ENCODE measurements at regions not wholly inside any gene's neighbourhood (a gene's known extent, or its start where the extent isn't known, plus 50 kb on each side); places are given as distances from the start of the nearest gene placed in this dataset.

DNA sequence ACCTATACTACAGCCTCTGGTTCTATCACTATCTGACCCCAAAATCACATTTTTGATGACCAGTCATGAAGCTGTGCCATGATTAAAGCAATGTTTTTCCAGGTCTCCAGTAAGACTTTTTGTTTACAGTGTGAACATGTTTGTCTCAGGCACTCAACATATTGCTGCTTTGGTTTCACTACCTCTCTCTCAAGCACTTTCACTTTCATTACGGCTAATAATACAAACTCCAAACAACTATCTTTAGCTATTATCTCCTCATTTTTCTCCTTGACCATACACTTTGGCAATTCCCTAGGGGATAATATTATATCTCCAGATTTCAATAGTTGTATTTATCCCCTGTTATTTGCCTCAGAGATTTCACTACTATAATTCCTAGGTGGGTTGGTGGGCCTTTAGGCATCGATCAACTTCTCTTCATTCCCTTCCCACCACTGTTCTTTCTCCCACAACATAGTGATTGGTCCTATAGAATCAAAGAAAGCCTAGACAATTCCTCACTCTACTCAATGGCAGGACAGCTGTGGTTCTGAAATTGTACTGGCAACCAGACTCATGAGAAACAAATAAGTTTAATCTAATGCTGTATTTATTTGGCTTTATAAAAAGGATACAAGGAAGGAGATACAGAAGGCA lies 261.4 kb upstream of the ZWINT start:
- H3K27ac ChIP-seq (ENCODE audit: control insufficient read depth, insufficient read depth): peak overlapping the region; percentile 36; the same call in 1 of the 2 replicates
- POLR2A ChIA-PET: interaction anchor here (0.6 kb wide), 1 partner anchor 96 kb away, joined by 3 read pairs; no protein-coding TSS in a partner anchor
- TF ChIP-seq, protein P1, sequence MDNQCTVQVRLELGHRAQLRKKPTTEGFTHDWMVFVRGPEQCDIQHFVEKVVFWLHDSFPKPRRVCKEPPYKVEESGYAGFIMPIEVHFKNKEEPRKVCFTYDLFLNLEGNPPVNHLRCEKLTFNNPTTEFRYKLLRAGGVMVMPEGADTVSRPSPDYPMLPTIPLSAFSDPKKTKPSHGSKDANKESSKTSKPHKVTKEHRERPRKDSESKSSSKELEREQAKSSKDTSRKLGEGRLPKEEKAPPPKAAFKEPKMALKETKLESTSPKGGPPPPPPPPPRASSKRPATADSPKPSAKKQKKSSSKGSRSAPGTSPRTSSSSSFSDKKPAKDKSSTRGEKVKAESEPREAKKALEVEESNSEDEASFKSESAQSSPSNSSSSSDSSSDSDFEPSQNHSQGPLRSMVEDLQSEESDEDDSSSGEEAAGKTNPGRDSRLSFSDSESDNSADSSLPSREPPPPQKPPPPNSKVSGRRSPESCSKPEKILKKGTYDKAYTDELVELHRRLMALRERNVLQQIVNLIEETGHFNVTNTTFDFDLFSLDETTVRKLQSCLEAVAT (IDR thresholded peaks at IDR 0.05): 0 out of 2 replicates have a peak, but pooled peaks have one; percentile 54
- TF ChIP-seq BACH1 (IDR thresholded peaks at IDR 0.05; ENCODE audit: borderline replicate concordance) (no peak), NFIC (IDR thresholded peaks at IDR 0.05; ENCODE audit: low read depth, low read length) (0 out of 2 replicates have a peak, but pooled peaks have one; percentile 29), MYB (IDR thresholded peaks at IDR 0.05; ENCODE audit: borderline replicate concordance, low read depth, low read length) (no peak), IRF4 (IDR thresholded peaks at IDR 0.05; ENCODE audit: low read depth, low read length) (peak; percentile 69; the same call in 1 of the 2 replicates), ATF7 (IDR thresholded peaks at IDR 0.05; ENCODE audit: low read depth) (0 out of 2 replicates have a peak, but pooled peaks have one; percentile 14), BMI1 (IDR thresholded peaks at IDR 0.05; ENCODE audit: borderline replicate concordance) (0 out of 2 replicates have a peak, but pooled peaks have one; percentile 45), DPF2 (IDR thresholded peaks at IDR 0.05) (peak; percentile 78), IKZF1 (conservative IDR thresholded peaks at IDR 0.05) (peak; percentile 54), MTA2 (IDR thresholded peaks at IDR 0.05; ENCODE audit: low read depth) (peak; percentile 57), SPI1 (IDR thresholded peaks at IDR 0.05; ENCODE audit: borderline replicate concordance, insufficient read depth, low read depth, low read length) (peak; percentile 88), TAF1 (IDR thresholded peaks at IDR 0.05; ENCODE audit: borderline replicate concordance, low read depth, low read length) (peak; percentile 24; the same call in 1 of the 2 replicates), ZNF217 (IDR thresholded peaks at IDR 0.05) (0 out of 2 replicates have a peak, but pooled peaks have one; percentile 66), CREB1 (IDR thresholded peaks at IDR 0.05; ENCODE audit: low read depth) (no peak), EP300 (IDR thresholded peaks at IDR 0.05; ENCODE audit: borderline replicate concordance in 1 of 2, control insufficient read depth in 1 of 2, low read depth in 2 of 2, low read length in 2 of 2) (peak in 1 of 2 experiments; percentile 53; a peak in 1 of 4 replicates), IKZF2 (IDR thresholded peaks at IDR 0.05) (peak; percentile 70 to 76)
- TF ChIP-seq, protein P2, sequence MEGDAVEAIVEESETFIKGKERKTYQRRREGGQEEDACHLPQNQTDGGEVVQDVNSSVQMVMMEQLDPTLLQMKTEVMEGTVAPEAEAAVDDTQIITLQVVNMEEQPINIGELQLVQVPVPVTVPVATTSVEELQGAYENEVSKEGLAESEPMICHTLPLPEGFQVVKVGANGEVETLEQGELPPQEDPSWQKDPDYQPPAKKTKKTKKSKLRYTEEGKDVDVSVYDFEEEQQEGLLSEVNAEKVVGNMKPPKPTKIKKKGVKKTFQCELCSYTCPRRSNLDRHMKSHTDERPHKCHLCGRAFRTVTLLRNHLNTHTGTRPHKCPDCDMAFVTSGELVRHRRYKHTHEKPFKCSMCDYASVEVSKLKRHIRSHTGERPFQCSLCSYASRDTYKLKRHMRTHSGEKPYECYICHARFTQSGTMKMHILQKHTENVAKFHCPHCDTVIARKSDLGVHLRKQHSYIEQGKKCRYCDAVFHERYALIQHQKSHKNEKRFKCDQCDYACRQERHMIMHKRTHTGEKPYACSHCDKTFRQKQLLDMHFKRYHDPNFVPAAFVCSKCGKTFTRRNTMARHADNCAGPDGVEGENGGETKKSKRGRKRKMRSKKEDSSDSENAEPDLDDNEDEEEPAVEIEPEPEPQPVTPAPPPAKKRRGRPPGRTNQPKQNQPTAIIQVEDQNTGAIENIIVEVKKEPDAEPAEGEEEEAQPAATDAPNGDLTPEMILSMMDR (IDR thresholded peaks at IDR 0.05 in 2 of 3, conservative IDR thresholded peaks at IDR 0.05 in 1 of 3; ENCODE audit: control insufficient read depth in 2 of 3, extremely low read depth in 1 of 3, insufficient read depth in 1 of 3, low read depth in 3 of 3, low read length in 3 of 3): no peak
- TF ChIP-seq, protein P3, sequence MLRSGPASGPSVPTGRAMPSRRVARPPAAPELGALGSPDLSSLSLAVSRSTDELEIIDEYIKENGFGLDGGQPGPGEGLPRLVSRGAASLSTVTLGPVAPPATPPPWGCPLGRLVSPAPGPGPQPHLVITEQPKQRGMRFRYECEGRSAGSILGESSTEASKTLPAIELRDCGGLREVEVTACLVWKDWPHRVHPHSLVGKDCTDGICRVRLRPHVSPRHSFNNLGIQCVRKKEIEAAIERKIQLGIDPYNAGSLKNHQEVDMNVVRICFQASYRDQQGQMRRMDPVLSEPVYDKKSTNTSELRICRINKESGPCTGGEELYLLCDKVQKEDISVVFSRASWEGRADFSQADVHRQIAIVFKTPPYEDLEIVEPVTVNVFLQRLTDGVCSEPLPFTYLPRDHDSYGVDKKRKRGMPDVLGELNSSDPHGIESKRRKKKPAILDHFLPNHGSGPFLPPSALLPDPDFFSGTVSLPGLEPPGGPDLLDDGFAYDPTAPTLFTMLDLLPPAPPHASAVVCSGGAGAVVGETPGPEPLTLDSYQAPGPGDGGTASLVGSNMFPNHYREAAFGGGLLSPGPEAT (IDR thresholded peaks at IDR 0.05; ENCODE audit: low read depth): peak; percentile 50; the same call in 1 of the 2 replicates

More for the DNA sequence above, 261.4 kb upstream of the ZWINT start:
- H3K9me3 ChIP-seq (replicated peaks; ENCODE audit: control insufficient read depth, insufficient read depth, low read length): no peaks in the 10 kb centered on the region
- in situ Hi-C loops (cut with MboI): no loop called here
- H3K79me2 ChIP-seq (ENCODE audit: control insufficient read depth, insufficient read depth, low read length): no peaks in the 10 kb centered on the region
- peak; percentile 98 for FAIRE-seq
- H3K4me2 ChIP-seq (ENCODE audit: control insufficient read depth, insufficient read depth): peak overlapping the region; percentile 40; the same call in 1 of the 2 replicates
- no peak overlapping the region for H3K4me3 ChIP-seq
- ATAC-seq: peak; percentile 92
- ChIA-PET SMC1A (ENCODE audit: uncharacterized antibody, unreplicated experiment) (interaction anchor here (0.9 to 2.1 kb wide), 8 partner anchors 9 to 261 kb away, joined by 3 to 10 read pairs (median 4); no protein-coding TSS in a partner anchor), RAD21 (ENCODE audit: unreplicated experiment) (interaction anchor here (0.7 to 1.0 kb wide), 3 partner anchors 11 to 22 kb away, joined by 3 read pairs; no protein-coding TSS in a partner anchor), CTCF (interaction anchor here (0.7 to 1.5 kb wide), 3 partner anchors 8 to 696 kb away, joined by 3 to 5 read pairs (median 4); no protein-coding TSS in a partner anchor)
- H3K9ac ChIP-seq (ENCODE audit: control insufficient read depth, insufficient read depth, low read length): no peak overlapping the region
- no peaks in the 10 kb centered on the region for H3K36me3 ChIP-seq (ENCODE audit: control insufficient read depth in 2 of 2, insufficient read depth in 2 of 2, low read length in 1 of 2)
- no peaks in the 10 kb centered on the region for H3K27me3 ChIP-seq (replicated peaks in 1 of 2; ENCODE audit: control insufficient read depth in 2 of 2, insufficient read depth in 2 of 2, low read length in 1 of 2)
- H2AFZ ChIP-seq (ENCODE audit: control insufficient read depth, low read depth, low read length): peak overlapping the region; percentile 73
- no TSS peak for BruUV-seq (replicated peaks)
- intact Hi-C loops (cut with micrococcal nuclease; ENCODE audit: unreplicated experiment): loop anchor here (5.0 kb wide), 1 partner anchor 140 kb away; no protein-coding TSS in a partner anchor
- 46% methylated on average over 2 of the region's 2 CpGs for WGBS (ENCODE audit: insufficient coverage, insufficient replicate concordance, low lambda C conversion rate, missing lambda C conversion rate)
- DNase-seq (ENCODE audit: low read depth, low spot score): no peak
- H3K4me1 ChIP-seq (ENCODE audit: control insufficient read depth, insufficient read depth, low read length): peaks cover 10% of the 10 kb centered on the region; the same call in 1 of the 2 replicates
- no peaks in the 10 kb centered on the region for H4K20me1 ChIP-seq (ENCODE audit: control insufficient read depth, insufficient read depth)

Data from GM12878 (cell line).